Liver (tissue), 3 donors: ENCODE measurements at regions not wholly inside any gene's neighbourhood (a gene's known extent, or its start where the extent isn't known, plus 50 kb on each side); places are given as distances from the start of the nearest gene placed in this dataset.

Experiments used
- CTCF ChIP-seq: fragments of 150-350 bp; IDR thresholded peaks from 2 replicates; pipeline ENCODE4 v1.5.1; 2017; ENCODE audit warnings: improper control_type of control experiment, low read depth, low read length; ENCODE audit not compliant: missing input control
- JUND ChIP-seq, 2 donors: IDR thresholded peaks; 2 replicates each; pipeline ENCODE4 v1.6.1; 2016; ENCODE audit warnings: antibody characterized with exemption in 2 of 2
- RAD21 ChIP-seq, 2 donors: IDR thresholded peaks; 2 replicates each; pipeline ENCODE4 v1.6.1; 2016; ENCODE audit warnings: antibody characterized with exemption in 2 of 2, mild to moderate bottlenecking in 2 of 2
- REST ChIP-seq: IDR thresholded peaks from 2 replicates; pipeline ENCODE4 v1.6.1; 2016; ENCODE audit warnings: antibody characterized with exemption, mild to moderate bottlenecking
- TAF1 ChIP-seq: conservative IDR thresholded peaks from 2 replicates; pipeline ENCODE4 v1.6.1; 2016; ENCODE audit warnings: antibody characterized with exemption, mild to moderate bottlenecking
- YY1 ChIP-seq: IDR thresholded peaks from 2 replicates; pipeline ENCODE4 v1.6.1; 2016; ENCODE audit warnings: antibody characterized with exemption, mild to moderate bottlenecking
- donor health status: healthy.
- donor health status: healthy.

- TF ChIP-seq REST = no peak
- no peak for TF ChIP-seq CTCF
- TF ChIP-seq TAF1 = no peak
- no peak for TF ChIP-seq RAD21 (IDR thresholded peaks at IDR 0.05)
- TF ChIP-seq JUND (IDR thresholded peaks at IDR 0.05) = no peak
- no peak for TF ChIP-seq YY1
Observed at GRCh38 chr18:76161983-76162382, 333.1 kb downstream of the ZNF516 start.
